ENCODE measurements at regions not wholly inside any gene's neighbourhood (a gene's known extent, or its start where the extent isn't known, plus 50 kb on each side); places are given as distances from the start of the nearest gene placed in this dataset.
A peak's percentile ranks its signal among the peaks of the same experiment; 100 is the strongest.

GRCh38 chr9:96050861-96051155, 175.3 kb downstream of the ERCC6L2 start:
- no peak overlapping the region for H4K5ac ChIP-seq (ENCODE audit: insufficient read length, low read depth, low read length)
- TF ChIP-seq POLR2A (IDR thresholded peaks at IDR 0.05; ENCODE audit: control extremely low read depth in 1 of 2, low read depth in 2 of 2, low read length in 2 of 2) = no peak
- no peak for TF ChIP-seq CBX5 (IDR thresholded peaks at IDR 0.05; ENCODE audit: low read depth, low read length)
- TF ChIP-seq GABPA (IDR thresholded peaks at IDR 0.05; ENCODE audit: borderline replicate concordance, insufficient read depth, low read length) = no peak
- TF ChIP-seq SIRT6 (IDR thresholded peaks at IDR 0.05; ENCODE audit: low read length) = no peak
- TF ChIP-seq SIX5 (IDR thresholded peaks at IDR 0.05; ENCODE audit: low read depth, low read length) = no peak
- no peak for TF ChIP-seq EP300 (IDR thresholded peaks at IDR 0.05; ENCODE audit: borderline replicate concordance in 1 of 2, low read depth in 2 of 2, low read length in 2 of 2)
- no peak for TF ChIP-seq BACH1 (IDR thresholded peaks at IDR 0.05; ENCODE audit: low read length)
- TF ChIP-seq RNF2 (IDR thresholded peaks at IDR 0.05; ENCODE audit: borderline replicate concordance, low read depth, low read length, missing control alignments, poor library complexity, severe bottlenecking) = no peak
- no peak for TF ChIP-seq CREB1 (IDR thresholded peaks at IDR 0.05)
- no peak for TF ChIP-seq RXRA (IDR thresholded peaks at IDR 0.05; ENCODE audit: insufficient read depth, low read depth, low read length)
- TF ChIP-seq CEBPB (IDR thresholded peaks at IDR 0.05; ENCODE audit: low read depth, low read length) = no peak
- no peak overlapping the region for H3K4ac ChIP-seq (replicated peaks; ENCODE audit: insufficient read length, low read depth, low read length)
- peaks cover 3 to 12% (median 9%) of the 10 kb centered on the region in 4 experiments; a peak in 5 of 7 replicates for H3K4me1 ChIP-seq (replicated peaks in 1 of 4; ENCODE audit: control insufficient read depth in 3 of 4, insufficient read depth in 4 of 4, low read length in 3 of 4)
- 95% methylated on average over 7 of the region's 7 CpGs; no CpG with 5 or more reads in 1 of the 2 experiments for WGBS, 2 experiments (ENCODE audit: extremely low coverage in 1 of 2, insufficient coverage in 1 of 2, insufficient read length in 1 of 2, insufficient replicate concordance in 2 of 2, low coverage in 1 of 2, low lambda C conversion rate in 2 of 2, missing lambda C conversion rate in 1 of 2)
- H3K23me2 ChIP-seq (ENCODE audit: low read depth, low read length) = no peaks in the 10 kb centered on the region
- DNase-seq (ENCODE audit: low read depth in 1 of 2, low spot score in 2 of 2) (no peak), FAIRE-seq (no peak)
- H3K4me3 ChIP-seq (ENCODE audit: extremely low read depth in 1 of 4, insufficient read depth in 2 of 4, low read depth in 3 of 4, low read length in 4 of 4) = no peak overlapping the region
- H3K23ac ChIP-seq (ENCODE audit: insufficient read length) = no peak overlapping the region
- H2AK5ac ChIP-seq (ENCODE audit: low read depth, low read length) = no peak overlapping the region
- no peak overlapping the region for H3K14ac ChIP-seq (ENCODE audit: insufficient read length)
- CTCF ChIA-PET (ENCODE audit: partially characterized antibody) = interaction anchor here (1.1 kb wide), 2 partner anchors 21 to 32 kb away, joined by 3 to 6 read pairs; no protein-coding TSS in a partner anchor
- H4K8ac ChIP-seq (ENCODE audit: extremely low read depth, insufficient read depth, low read length) = no peak overlapping the region
- no peak overlapping the region for H2BK5ac ChIP-seq (ENCODE audit: low read depth, low read length)
- no peak overlapping the region for H3K9ac ChIP-seq (replicated peaks in 1 of 4; ENCODE audit: extremely low read depth in 1 of 4, low read depth in 3 of 4, low read length in 3 of 4)
- no peak overlapping the region for H3K27ac ChIP-seq (ENCODE audit: low read depth, low read length)
- H3K36me3 ChIP-seq (ENCODE audit: control insufficient read depth in 2 of 4, insufficient read depth in 4 of 4, low read length in 3 of 4) = no peaks in the 10 kb centered on the region
- no peak overlapping the region for H3K56ac ChIP-seq (replicated peaks; ENCODE audit: insufficient read length, low read depth, low read length)
- H3K4me2 ChIP-seq (ENCODE audit: insufficient read depth in 1 of 2, low read depth in 2 of 2, low read length in 2 of 2) = no peak overlapping the region
- H3K9me3 ChIP-seq (ENCODE audit: insufficient read depth in 2 of 2, low read depth in 1 of 2, low read length in 1 of 2) = peaks cover 0 to 5% of the 10 kb centered on the region in 2 experiments; a peak in 1 of 4 replicates
- peaks cover 0 to 5% (median 1%) of the 10 kb centered on the region in 4 experiments; a peak in 5 of 7 replicates for H3K27me3 ChIP-seq (replicated peaks in 1 of 4; ENCODE audit: control insufficient read depth in 3 of 4, extremely low read depth in 1 of 4, insufficient read depth in 3 of 4, low read length in 3 of 4)
- no peaks in the 10 kb centered on the region for H3K79me2 ChIP-seq (ENCODE audit: control insufficient read depth in 1 of 2, insufficient read depth in 2 of 2, low read length in 2 of 2)
- H4K20me1 ChIP-seq (replicated peaks in 1 of 2; ENCODE audit: control insufficient read depth in 1 of 2, insufficient read depth in 2 of 2, low read length in 2 of 2) = no peaks in the 10 kb centered on the region
- 0 out of 2 replicates have a peak overlapping the region, but pooled peaks have one; percentile 46 for H2BK15ac ChIP-seq (ENCODE audit: low read length)
- H3K79me1 ChIP-seq (ENCODE audit: low read depth, low read length) = no peaks in the 10 kb centered on the region
- no peak overlapping the region for H2BK120ac ChIP-seq (replicated peaks; ENCODE audit: low read depth, low read length)
- POLR2A ChIA-PET (ENCODE audit: partially characterized antibody) = no interaction called here
- H2BK20ac ChIP-seq (ENCODE audit: low read length) = no peak overlapping the region
- no peak overlapping the region for H3K18ac ChIP-seq (ENCODE audit: extremely low read depth, low read length)
- no peak overlapping the region for H4K91ac ChIP-seq (replicated peaks; ENCODE audit: insufficient read length, low read length)
- no peak overlapping the region; the same call in 1 of the 2 replicates for H2BK12ac ChIP-seq (ENCODE audit: low read depth, low read length)
- H2AFZ ChIP-seq (ENCODE audit: low read length) = no peak overlapping the region
